ENCODE measurements at regions not wholly inside any gene's neighbourhood (a gene's known extent, or its start where the extent isn't known, plus 50 kb on each side); places are given as distances from the start of the nearest gene placed in this dataset.

- WGBS = 86% methylated on average over 1 of the region's 1 CpG
- intact Hi-C loops (cut with DNase I) = no loop called here
- Histone ChIP-seq H3K27me3 (no peaks in the 10 kb centered on the region), H3K4me3 (no peak overlapping the region), H3K4me1 (peaks cover 0 to 12% (median 6%) of the 10 kb centered on the region in 4 donors), H3K9me3 (no peaks in the 10 kb centered on the region), H3K36me3 (no peaks in the 10 kb centered on the region), H3K27ac (replicated peaks in 1 of 4) (no peak overlapping the region)
- TF ChIP-seq POLR2AphosphoS5 (IDR thresholded peaks at IDR 0.05) (no peak), CTCF (IDR thresholded peaks at IDR 0.05) (no peak), POLR2A (IDR thresholded peaks at IDR 0.05; ENCODE audit: low read depth) (no peak), EP300 (IDR thresholded peaks at IDR 0.05) (no peak)
- DNase-seq (ENCODE audit: extremely low spot score) = no peak
Observed at GRCh38 chr7:108634535-108634934, 64.9 kb downstream of the DNAJB9 start.

GRCh38 chr7:108637049-108637621 lies 67.5 kb downstream of the DNAJB9 start:
- Histone ChIP-seq H3K27ac (replicated peaks in 1 of 4) (no peak overlapping the region), H3K4me1 (no peaks in the 10 kb centered on the region), H3K36me3 (no peaks in the 10 kb centered on the region), H3K9me3 (no peaks in the 10 kb centered on the region), H3K27me3 (no peaks in the 10 kb centered on the region), H3K4me3 (no peak overlapping the region)
- TF ChIP-seq POLR2AphosphoS5 (IDR thresholded peaks at IDR 0.05) (no peak), EP300 (IDR thresholded peaks at IDR 0.05) (no peak), POLR2A (IDR thresholded peaks at IDR 0.05; ENCODE audit: low read depth) (no peak), CTCF (IDR thresholded peaks at IDR 0.05) (no peak)
- intact Hi-C loops (cut with DNase I) = no loop called here
- DNase-seq (ENCODE audit: extremely low spot score) = no peak
- 56% methylated on average over 3 of the region's 3 CpGs for WGBS

GRCh38 chr7:108642126-108642525 lies 72.5 kb downstream of the DNAJB9 start:
- no peaks in the 10 kb centered on the region for H3K4me1 ChIP-seq
- no peaks in the 10 kb centered on the region for H3K27me3 ChIP-seq
- intact Hi-C loops (cut with DNase I) = no loop called here
- H3K36me3 ChIP-seq = no peaks in the 10 kb centered on the region
- H3K4me3 ChIP-seq = no peak overlapping the region
- DNase-seq (ENCODE audit: extremely low spot score) = no peak
- H3K27ac ChIP-seq (replicated peaks in 1 of 4) = no peak overlapping the region
- H3K9me3 ChIP-seq = no peaks in the 10 kb centered on the region
- WGBS = 60% methylated on average over 1 of the region's 1 CpG
- TF ChIP-seq EP300 (IDR thresholded peaks at IDR 0.05) = no peak
- TF ChIP-seq POLR2AphosphoS5 (IDR thresholded peaks at IDR 0.05) = no peak

DNA sequence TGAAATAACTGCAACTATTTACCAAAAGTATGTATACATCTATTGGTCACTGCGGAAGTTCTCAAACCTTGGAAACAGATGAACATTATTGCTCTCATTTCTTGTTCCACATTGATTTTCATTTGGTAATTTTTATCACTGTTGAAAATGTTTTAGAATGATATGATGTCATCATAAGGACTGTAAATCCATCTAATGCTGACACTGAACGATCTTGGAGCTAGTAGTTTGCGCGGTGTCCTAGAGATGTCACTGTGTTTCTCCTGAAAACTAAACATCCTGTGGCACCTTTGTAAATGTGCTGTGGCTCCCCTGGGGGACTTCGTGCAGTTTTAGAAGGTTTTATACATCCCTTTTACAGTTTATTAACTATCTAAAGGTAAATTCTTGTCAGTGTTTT lies 73.5 kb downstream of the DNAJB9 start:
- Histone ChIP-seq H3K36me3 (no peaks in the 10 kb centered on the region), H3K9me3 (no peaks in the 10 kb centered on the region), H3K27ac (replicated peaks in 1 of 4) (no peak overlapping the region), H3K4me1 (no peaks in the 10 kb centered on the region), H3K27me3 (no peaks in the 10 kb centered on the region), H3K4me3 (no peak overlapping the region)
- intact Hi-C loops (cut with DNase I) = no loop called here
- DNase-seq (ENCODE audit: extremely low spot score) = no peak
- TF ChIP-seq POLR2AphosphoS5 (IDR thresholded peaks at IDR 0.05) (no peak), EP300 (IDR thresholded peaks at IDR 0.05) (no peak), POLR2A (IDR thresholded peaks at IDR 0.05; ENCODE audit: low read depth) (no peak), CTCF (IDR thresholded peaks at IDR 0.05) (no peak)
- 79% methylated on average over 5 of the region's 5 CpGs for WGBS

- H3K27me3 ChIP-seq = no peaks in the 10 kb centered on the region
- DNase-seq (ENCODE audit: extremely low spot score) = no peak
- H3K36me3 ChIP-seq = no peaks in the 10 kb centered on the region
- H3K4me1 ChIP-seq = peaks cover 0 to 21% (median 17%) of the 10 kb centered on the region in 4 donors
- WGBS = 76% methylated on average over 6 of the region's 6 CpGs
- H3K4me3 ChIP-seq = no peak overlapping the region
- TF ChIP-seq POLR2A (IDR thresholded peaks at IDR 0.05; ENCODE audit: low read depth) (no peak), EP300 (IDR thresholded peaks at IDR 0.05) (no peak), CTCF (IDR thresholded peaks at IDR 0.05) (no peak), POLR2AphosphoS5 (IDR thresholded peaks at IDR 0.05) (no peak)
- intact Hi-C loops (cut with DNase I) = no loop called here
- H3K27ac ChIP-seq (replicated peaks in 1 of 4) = no peak overlapping the region
- no peaks in the 10 kb centered on the region for H3K9me3 ChIP-seq
Observed at GRCh38 chr7:108648989-108649388, 79.3 kb downstream of the DNAJB9 start.

Data from esophagus muscularis mucosa (tissue), 4 donors.